ENCODE measurements at regions not wholly inside any gene's neighbourhood (a gene's known extent, or its start where the extent isn't known, plus 50 kb on each side); places are given as distances from the start of the nearest gene placed in this dataset.

- Histone ChIP-seq H3K4me1 (no peaks in the 10 kb centered on the region; the same call in 1 of the 2 replicates), H3K36me3 (ENCODE audit: control insufficient read depth, insufficient read depth, low read length) (no peaks in the 10 kb centered on the region), H3K4me3 (ENCODE audit: low read depth, low read length) (no peak overlapping the region), H3K9me3 (no peaks in the 10 kb centered on the region), H3K27me3 (replicated peaks; ENCODE audit: control insufficient read depth, insufficient read depth, low read length) (no peaks in the 10 kb centered on the region)
- H3K9me3 Mint-ChIP-seq (ENCODE audit: unreplicated experiment), result no peaks in the 10 kb centered on the region
- BruUV-seq (replicated peaks), result no TSS peak
- DNase-seq, result peak in 1 of 2 experiments; percentile 1
- no peak for TF ChIP-seq CTCF (IDR thresholded peaks at IDR 0.05; ENCODE audit: insufficient read depth in 1 of 2, low read depth in 1 of 2, low read length in 1 of 2, severe bottlenecking in 1 of 2, unreplicated experiment in 1 of 2)
- ChIA-PET CTCF (no interaction called here), POLR2A (no interaction called here)
- H3K36me3 Mint-ChIP-seq (ENCODE audit: insufficient read depth, unreplicated experiment), result no peaks in the 10 kb centered on the region
- no peaks in the 10 kb centered on the region for H3K4me1 Mint-ChIP-seq (ENCODE audit: low read depth, unreplicated experiment)
- intact Hi-C loops (cut with micrococcal nuclease; ENCODE audit: unreplicated experiment), result no loop called here
- H3K4me3 Mint-ChIP-seq (ENCODE audit: unreplicated experiment), result no peak overlapping the region
- no peaks in the 10 kb centered on the region for H3K27me3 Mint-ChIP-seq (ENCODE audit: insufficient read depth, unreplicated experiment)
- H3K27ac Mint-ChIP-seq (ENCODE audit: unreplicated experiment), result no peak overlapping the region
Observed at GRCh38 chr5:98096155-98096554, 677.3 kb upstream of the RGMB start.

GRCh38 chr5:98099448-98100105 lies 673.9 kb upstream of the RGMB start:
- TF ChIP-seq CTCF (IDR thresholded peaks at IDR 0.05; ENCODE audit: insufficient read depth in 1 of 2, low read depth in 1 of 2, low read length in 1 of 2, severe bottlenecking in 1 of 2, unreplicated experiment in 1 of 2), result no peak
- H3K9me3 Mint-ChIP-seq (ENCODE audit: unreplicated experiment), result no peaks in the 10 kb centered on the region
- no peaks in the 10 kb centered on the region; the same call in 1 of the 2 replicates for H3K4me1 ChIP-seq
- H3K4me3 ChIP-seq (ENCODE audit: low read depth, low read length), result no peak overlapping the region
- ChIA-PET CTCF (no interaction called here), POLR2A (no interaction called here)
- intact Hi-C loops (cut with micrococcal nuclease; ENCODE audit: unreplicated experiment), result no loop called here
- no peaks in the 10 kb centered on the region for H3K36me3 Mint-ChIP-seq (ENCODE audit: insufficient read depth, unreplicated experiment)
- H3K9me3 ChIP-seq, result no peaks in the 10 kb centered on the region
- no peaks in the 10 kb centered on the region for H3K27me3 Mint-ChIP-seq (ENCODE audit: insufficient read depth, unreplicated experiment)
- BruUV-seq (replicated peaks), result no TSS peak
- no peak for DNase-seq
- no peaks in the 10 kb centered on the region for H3K27me3 ChIP-seq (replicated peaks; ENCODE audit: control insufficient read depth, insufficient read depth, low read length)
- no peak overlapping the region for H3K4me3 Mint-ChIP-seq (ENCODE audit: unreplicated experiment)
- H3K4me1 Mint-ChIP-seq (ENCODE audit: low read depth, unreplicated experiment), result no peaks in the 10 kb centered on the region
- no peaks in the 10 kb centered on the region for H3K36me3 ChIP-seq (ENCODE audit: control insufficient read depth, insufficient read depth, low read length)
- no peak overlapping the region for H3K27ac Mint-ChIP-seq (ENCODE audit: unreplicated experiment)

GRCh38 chr5:98101131-98101530 lies 672.3 kb upstream of the RGMB start:
- Histone ChIP-seq H3K9me3 (no peaks in the 10 kb centered on the region), H3K27me3 (replicated peaks; ENCODE audit: control insufficient read depth, insufficient read depth, low read length) (no peaks in the 10 kb centered on the region), H3K4me3 (ENCODE audit: low read depth, low read length) (no peak overlapping the region), H3K4me1 (no peaks in the 10 kb centered on the region; the same call in 1 of the 2 replicates), H3K36me3 (ENCODE audit: control insufficient read depth, insufficient read depth, low read length) (no peaks in the 10 kb centered on the region)
- Mint-ChIP-seq H3K36me3 (ENCODE audit: insufficient read depth, unreplicated experiment) (no peaks in the 10 kb centered on the region), H3K27me3 (ENCODE audit: insufficient read depth, unreplicated experiment) (no peaks in the 10 kb centered on the region), H3K9me3 (ENCODE audit: unreplicated experiment) (no peaks in the 10 kb centered on the region), H3K27ac (ENCODE audit: unreplicated experiment) (no peak overlapping the region), H3K4me3 (ENCODE audit: unreplicated experiment) (no peak overlapping the region), H3K4me1 (ENCODE audit: low read depth, unreplicated experiment) (no peaks in the 10 kb centered on the region)
- intact Hi-C loops (cut with micrococcal nuclease; ENCODE audit: unreplicated experiment), result no loop called here
- DNase-seq, result no peak
- ChIA-PET POLR2A (no interaction called here), CTCF (no interaction called here)
- no peak for TF ChIP-seq CTCF (IDR thresholded peaks at IDR 0.05; ENCODE audit: insufficient read depth in 1 of 2, low read depth in 1 of 2, low read length in 1 of 2, severe bottlenecking in 1 of 2, unreplicated experiment in 1 of 2)
- no TSS peak for BruUV-seq (replicated peaks)
